GM18517 (cell line): ENCODE measurements at regions not wholly inside any gene's neighbourhood (a gene's known extent, or its start where the extent isn't known, plus 50 kb on each side); places are given as distances from the start of the nearest gene placed in this dataset.
"Not testable (repeated sequence)": the region's sequence is repeated elsewhere in the genome, so short reads cannot be mapped to it uniquely, and the experiment has no call there.

Experiments
- ATAC-seq: cut with Tn5 transposase; IDR thresholded peaks from one replicate; pipeline ENCODE4 v1.9.1; 2021; ENCODE audit warnings: mild to moderate bottlenecking, moderate library complexity; ENCODE audit not compliant: unreplicated experiment

- no peak for ATAC-seq
Measured at GRCh38 chr11:29263971-29264682, 752.7 kb downstream of the KCNA4 start.

- ATAC-seq = no peak
Measured at GRCh38 chr11:29261831-29262230, 755.0 kb downstream of the KCNA4 start.

- no peak for ATAC-seq
Measured at GRCh38 chr11:29260939-29261705, 755.7 kb downstream of the KCNA4 start.

GRCh38 chr11:29258411-29258810 lies 758.4 kb downstream of the KCNA4 start:
- no peak for ATAC-seq

GRCh38 chr11:29256580-29256979 lies 760.2 kb downstream of the KCNA4 start:
- ATAC-seq = peak; percentile 66

- ATAC-seq = no peak
Measured at GRCh38 chr11:29255401-29255800, 761.4 kb downstream of the KCNA4 start.

GRCh38 chr11:29251738-29252137 lies 765.1 kb downstream of the KCNA4 start:
- ATAC-seq = peak; percentile 78

- no peak for ATAC-seq
Measured at GRCh38 chr11:29249713-29250112, 767.1 kb downstream of the KCNA4 start.

- no peak for ATAC-seq
Measured at GRCh38 chr11:29244355-29244754, 772.5 kb downstream of the KCNA4 start.

GRCh38 chr11:29243616-29244015 lies 773.2 kb downstream of the KCNA4 start:
- ATAC-seq = no peak

GRCh38 chr11:29231991-29232390 lies 784.8 kb downstream of the KCNA4 start:
- ATAC-seq = no peak

GRCh38 chr11:29231586-29231985 lies 785.2 kb downstream of the KCNA4 start:
- no peak for ATAC-seq

GRCh38 chr11:29227811-29228210 lies 789.0 kb downstream of the KCNA4 start:
- no peak for ATAC-seq

GRCh38 chr11:29224739-29225384 lies 792.0 kb downstream of the KCNA4 start:
- ATAC-seq = no peak

GRCh38 chr11:29219531-29219930 lies 797.3 kb downstream of the KCNA4 start:
- not testable (repeated sequence) for ATAC-seq

- ATAC-seq = no peak
Measured at GRCh38 chr11:29217901-29218300, 798.9 kb downstream of the KCNA4 start.

GRCh38 chr11:29214833-29215232 lies 802.0 kb downstream of the KCNA4 start:
- no peak for ATAC-seq

- ATAC-seq = no peak
Measured at GRCh38 chr11:29211202-29211601, 805.6 kb downstream of the KCNA4 start.

GRCh38 chr11:29210426-29210825 lies 806.4 kb downstream of the KCNA4 start:
- ATAC-seq = no peak

GRCh38 chr11:29208117-29208516 lies 808.7 kb downstream of the KCNA4 start:
- no peak for ATAC-seq

- no peak for ATAC-seq
Measured at GRCh38 chr11:29200791-29201562, 815.9 kb downstream of the KCNA4 start.
